MCF 10A (cell line): ENCODE measurements at regions not wholly inside any gene's neighbourhood (a gene's known extent, or its start where the extent isn't known, plus 50 kb on each side); places are given as distances from the start of the nearest gene placed in this dataset.
A peak's percentile ranks its signal among the peaks of the same experiment; 100 is the strongest.

Experiments used
- BruUV-seq: library from RNA; stranded (reverse); fragments of 400-500 nt; replicated peaks from 2 replicates; lab custom pipeline; 2021; lab: Mats Ljungman, UMichigan
- CTCF ChIA-PET: fragments of 300-600 bp; sonication (Branson Sonifier 250); formaldehyde crosslinking; extraction: SDS; loops from one replicate; lab custom pipeline; 2021; ENCODE audit warnings: antibody characterized with exemption, inconsistent platforms; lab: Yijun Ruan, JAX
- POLR2A ChIA-PET: fragments of 300-600, 350-650 bp; sonication (Branson Sonifier 250); formaldehyde crosslinking; extraction: SDS; loops from one replicate; lab custom pipeline; 2020; ENCODE audit warnings: antibody characterized with exemption, inconsistent platforms; lab: Yijun Ruan, JAX
- DNase-seq: peaks from one replicate; pipeline ENCODE4 v3.0.0-alpha.2; 2018; ENCODE audit not compliant: unreplicated experiment
- H3K27ac Mint-ChIP-seq: one replicate; pipeline ENCODE4 v1.8.0; 2022; ENCODE audit warnings: mild to moderate bottlenecking, low read depth, mixed read lengths; ENCODE audit not compliant: unreplicated experiment
- H3K27me3 Mint-ChIP-seq: one replicate; pipeline ENCODE4 v1.8.0; 2022; ENCODE audit warnings: mixed read lengths; ENCODE audit not compliant: insufficient read depth, unreplicated experiment
- H3K36me3 Mint-ChIP-seq: one replicate; pipeline ENCODE4 v1.8.0; 2022; ENCODE audit warnings: mild to moderate bottlenecking, moderate library complexity, mixed read lengths; ENCODE audit not compliant: insufficient read depth, unreplicated experiment
- H3K4me1 Mint-ChIP-seq: one replicate; pipeline ENCODE4 v1.8.0; 2022; ENCODE audit warnings: mixed read lengths; ENCODE audit not compliant: insufficient read depth, unreplicated experiment
- H3K4me3 Mint-ChIP-seq: one replicate; pipeline ENCODE4 v1.8.0; 2022; ENCODE audit warnings: mild to moderate bottlenecking, moderate library complexity, mixed read lengths; ENCODE audit not compliant: unreplicated experiment
- H3K9me3 Mint-ChIP-seq: one replicate; pipeline ENCODE4 v1.8.0; 2022; ENCODE audit warnings: mixed read lengths; ENCODE audit not compliant: unreplicated experiment
- intact Hi-C: fragments of 100-400 bp; cut with micrococcal nuclease; formaldehyde crosslinking; loops from 2 replicates; pipeline ENCODE4 v1.14.1; 2022
- TF ChIP-seq, protein P1 (sequence below): fragments of 200-600 bp; IDR thresholded peaks from one replicate; pipeline ENCODE4 v1.8.0; 2022; ENCODE audit warnings: antibody characterized with exemption, mild to moderate bottlenecking; ENCODE audit not compliant: unreplicated experiment

DNA sequence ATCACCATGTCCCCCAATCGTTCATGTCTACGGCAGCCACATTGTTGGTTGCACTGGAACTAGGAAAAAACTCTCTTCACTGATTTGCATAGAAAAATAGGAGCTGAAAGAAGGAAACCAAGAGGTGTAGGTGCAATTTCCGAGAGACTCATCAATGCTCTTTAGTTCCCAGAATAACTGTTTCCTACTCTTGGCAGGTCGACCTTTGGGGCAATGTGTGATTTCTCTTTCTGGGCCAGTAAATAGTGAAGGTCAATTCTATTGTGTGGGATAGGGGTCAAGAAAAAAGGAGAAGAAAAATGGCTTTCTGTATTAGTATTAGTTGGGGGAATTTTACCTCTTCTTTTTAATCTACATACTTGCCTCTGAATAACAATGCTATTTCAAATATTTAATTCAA lies 55.9 kb upstream of the PDE5A start:
- BruUV-seq = no TSS peak
- Mint-ChIP-seq H3K27me3 (no peaks in the 10 kb centered on the region), H3K4me3 (no peak overlapping the region), H3K9me3 (no peaks in the 10 kb centered on the region), H3K4me1 (peaks cover 11% of the 10 kb centered on the region), H3K27ac (no peak overlapping the region), H3K36me3 (no peaks in the 10 kb centered on the region)
- TF ChIP-seq, protein P1, sequence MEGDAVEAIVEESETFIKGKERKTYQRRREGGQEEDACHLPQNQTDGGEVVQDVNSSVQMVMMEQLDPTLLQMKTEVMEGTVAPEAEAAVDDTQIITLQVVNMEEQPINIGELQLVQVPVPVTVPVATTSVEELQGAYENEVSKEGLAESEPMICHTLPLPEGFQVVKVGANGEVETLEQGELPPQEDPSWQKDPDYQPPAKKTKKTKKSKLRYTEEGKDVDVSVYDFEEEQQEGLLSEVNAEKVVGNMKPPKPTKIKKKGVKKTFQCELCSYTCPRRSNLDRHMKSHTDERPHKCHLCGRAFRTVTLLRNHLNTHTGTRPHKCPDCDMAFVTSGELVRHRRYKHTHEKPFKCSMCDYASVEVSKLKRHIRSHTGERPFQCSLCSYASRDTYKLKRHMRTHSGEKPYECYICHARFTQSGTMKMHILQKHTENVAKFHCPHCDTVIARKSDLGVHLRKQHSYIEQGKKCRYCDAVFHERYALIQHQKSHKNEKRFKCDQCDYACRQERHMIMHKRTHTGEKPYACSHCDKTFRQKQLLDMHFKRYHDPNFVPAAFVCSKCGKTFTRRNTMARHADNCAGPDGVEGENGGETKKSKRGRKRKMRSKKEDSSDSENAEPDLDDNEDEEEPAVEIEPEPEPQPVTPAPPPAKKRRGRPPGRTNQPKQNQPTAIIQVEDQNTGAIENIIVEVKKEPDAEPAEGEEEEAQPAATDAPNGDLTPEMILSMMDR = no peak
- ChIA-PET CTCF (no interaction called here), POLR2A (interaction anchor here (0.6 kb wide), 1 partner anchor 10 kb away, joined by 3 read pairs; no protein-coding TSS in a partner anchor)
- intact Hi-C loops = no loop called here
- no peak for DNase-seq

DNA sequence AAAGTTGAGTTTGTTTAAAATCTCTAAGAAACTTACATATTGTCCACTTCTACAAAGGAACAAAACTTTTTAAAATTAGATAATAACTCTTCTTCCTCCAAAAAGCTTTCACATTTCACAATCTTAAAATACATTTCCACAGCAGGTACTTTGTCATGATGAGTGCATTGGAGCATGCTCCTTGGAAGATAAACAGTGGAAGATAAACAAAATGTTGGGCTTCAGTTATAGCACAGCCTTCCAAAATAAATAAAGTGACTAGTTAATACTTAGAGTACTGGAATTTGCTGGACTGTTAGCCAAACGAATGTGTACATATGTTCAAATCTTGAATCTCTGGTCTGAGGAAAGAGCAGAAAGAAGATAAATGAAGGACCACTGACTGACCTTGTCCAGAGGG lies 54.9 kb upstream of the PDE5A start:
- DNase-seq = peak; percentile 66
- CTCF ChIA-PET = interaction anchor here (0.6 kb wide), 1 partner anchor 125 kb away, joined by 5 read pairs; no protein-coding TSS in a partner anchor
- H3K9me3 Mint-ChIP-seq = no peaks in the 10 kb centered on the region
- H3K4me1 Mint-ChIP-seq = peaks cover 17% of the 10 kb centered on the region
- peak overlapping the region; percentile 13 for H3K27ac Mint-ChIP-seq
- POLR2A ChIA-PET = no interaction called here
- BruUV-seq = no TSS peak
- TF ChIP-seq, protein P1 = no peak
- no peak overlapping the region for H3K4me3 Mint-ChIP-seq
- intact Hi-C loops = no loop called here
- H3K36me3 Mint-ChIP-seq = no peaks in the 10 kb centered on the region
- no peaks in the 10 kb centered on the region for H3K27me3 Mint-ChIP-seq

DNA sequence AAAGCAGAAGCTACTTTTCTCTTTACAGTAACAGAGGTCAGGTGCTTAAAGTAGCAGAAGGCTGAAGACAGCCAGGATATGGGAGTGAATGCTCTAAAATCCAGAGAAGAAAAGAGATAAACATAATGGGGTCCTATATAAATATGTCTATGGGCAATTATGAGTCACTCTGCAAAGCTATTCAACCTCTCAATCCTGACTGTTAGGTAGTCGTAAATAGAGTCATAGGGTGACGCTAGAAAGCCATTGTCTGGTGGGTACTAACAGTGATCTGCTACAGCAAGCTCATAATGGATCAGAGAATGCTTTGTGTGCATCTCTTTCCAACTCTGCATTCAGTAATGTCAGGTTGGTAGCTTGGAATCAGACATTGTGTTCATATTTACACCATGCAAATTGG lies 53.5 kb upstream of the PDE5A start:
- Mint-ChIP-seq H3K27ac (no peak overlapping the region), H3K9me3 (no peaks in the 10 kb centered on the region), H3K4me1 (peaks cover 17% of the 10 kb centered on the region), H3K27me3 (no peaks in the 10 kb centered on the region), H3K36me3 (no peaks in the 10 kb centered on the region), H3K4me3 (no peak overlapping the region)
- TF ChIP-seq, protein P1 = no peak
- intact Hi-C loops = no loop called here
- ChIA-PET CTCF (interaction anchor here (1.4 kb wide), 1 partner anchor 101 kb away, joined by 4 read pairs; no protein-coding TSS in a partner anchor), POLR2A (interaction anchor here (1.0 to 1.6 kb wide), 2 partner anchors 10 to 20 kb away, joined by 3 to 4 read pairs; no protein-coding TSS in a partner anchor)
- BruUV-seq = no TSS peak
- DNase-seq = no peak

DNA sequence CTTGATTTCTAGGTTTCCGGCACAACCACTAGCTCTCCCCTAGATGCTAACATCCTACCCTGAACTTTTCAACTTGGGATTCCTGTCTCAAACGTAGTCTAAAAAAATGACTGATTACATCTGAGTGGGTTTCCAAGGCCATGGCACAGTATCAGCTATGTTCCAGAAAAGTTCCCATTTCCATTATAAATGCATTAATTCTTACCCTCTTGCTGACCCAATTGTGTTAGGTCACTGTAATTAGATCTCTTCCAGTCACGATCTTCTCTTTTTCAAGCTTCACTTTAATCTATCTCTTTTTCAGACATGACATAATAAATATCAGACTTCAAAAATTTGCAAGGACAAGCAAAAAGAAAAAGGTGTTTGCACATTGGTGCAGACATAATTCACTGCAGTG lies 50.6 kb upstream of the PDE5A start:
- ChIA-PET POLR2A (interaction anchor here (0.6 kb wide), 1 partner anchor 16 kb away, joined by 3 read pairs; no protein-coding TSS in a partner anchor), CTCF (interaction anchor here (0.5 to 1.5 kb wide), 2 partner anchors 13 to 34 kb away, joined by 4 to 8 read pairs; no protein-coding TSS in a partner anchor)
- no peaks in the 10 kb centered on the region for H3K27me3 Mint-ChIP-seq
- H3K4me1 Mint-ChIP-seq = peaks cover 17% of the 10 kb centered on the region
- BruUV-seq = no TSS peak
- H3K27ac Mint-ChIP-seq = no peak overlapping the region
- DNase-seq = no peak
- TF ChIP-seq, protein P1 = no peak
- intact Hi-C loops = no loop called here
- H3K4me3 Mint-ChIP-seq = no peak overlapping the region
- no peaks in the 10 kb centered on the region for H3K9me3 Mint-ChIP-seq
- no peaks in the 10 kb centered on the region for H3K36me3 Mint-ChIP-seq
